Keratinocyte (primary cell): ENCODE measurements at regions not wholly inside any gene's neighbourhood (a gene's known extent, or its start where the extent isn't known, plus 50 kb on each side); places are given as distances from the start of the nearest gene placed in this dataset.
"Not testable (repeated sequence)": the region's sequence is repeated elsewhere in the genome, so short reads cannot be mapped to it uniquely, and the experiment has no call there.

Source experiments
- DNase-seq: peaks from one replicate; pipeline ENCODE4 v3.0.0-alpha.2; 2011; ENCODE audit warnings: low read depth, missing footprints, low spot score
- FAIRE-seq: peaks from 2 replicates; lab custom pipeline; 2011; peaks lifted over from hg19 to GRCh38; lab: Jason Lieb, UNC
- H2AFZ ChIP-seq: 2 replicates; pipeline ENCODE4 v1.6.0; 2012; ENCODE audit warnings: low read length, control low read depth, inconsistent platforms; ENCODE audit not compliant: control insufficient read depth
- H3K27ac ChIP-seq: 2 replicates; pipeline ENCODE4 v1.5.1; 2011; ENCODE audit warnings: low read length; ENCODE audit not compliant: control insufficient read depth, insufficient read depth
- H3K27me3 ChIP-seq: 3 replicates; pipeline ENCODE4 v1.6.0; 2011; ENCODE audit warnings: low read length; ENCODE audit not compliant: control insufficient read depth, insufficient read depth; ENCODE audit errors: extremely low read depth
- H3K36me3 ChIP-seq, 2 experiments: 2 replicates in 1 of 2; 3 replicates in 1 of 2; pipeline ENCODE4 v1.5.1; 2011; ENCODE audit warnings: low read length in 2 of 2, mild to moderate bottlenecking in 1 of 2; ENCODE audit not compliant: control insufficient read depth in 2 of 2, insufficient read depth in 2 of 2; ENCODE audit errors: extremely low read depth in 1 of 2
- H3K4me1 ChIP-seq: 3 replicates; pipeline ENCODE4 v1.5.1; 2011; ENCODE audit warnings: low read length; ENCODE audit not compliant: control insufficient read depth, insufficient read depth; ENCODE audit errors: extremely low read depth
- H3K4me2 ChIP-seq: 3 replicates; pipeline ENCODE4 v1.6.0; 2011; ENCODE audit warnings: low read depth, low read length; ENCODE audit not compliant: control insufficient read depth, insufficient read depth; ENCODE audit errors: extremely low read depth
- H3K4me3 ChIP-seq, 3 experiments: fragments of 200-600 bp in 1 of 3; sonication (generic) in 1 of 3; 2 replicates in 2 of 3; 3 replicates in 1 of 3; pipeline ENCODE4 v1.5.1; 2011 to 2016; ENCODE audit warnings: low read length in 3 of 3, mild to moderate bottlenecking in 3 of 3, control low read depth in 2 of 3, inconsistent platforms in 1 of 3, low read depth in 1 of 3, mixed read lengths in 1 of 3, mixed run types in 1 of 3, moderate library complexity in 1 of 3; ENCODE audit not compliant: control insufficient read depth in 2 of 3, insufficient read depth in 2 of 3; ENCODE audit errors: extremely low read depth in 1 of 3
- H3K79me2 ChIP-seq: 2 replicates; pipeline ENCODE4 v1.6.0; 2012; ENCODE audit warnings: low read length; ENCODE audit not compliant: control insufficient read depth, insufficient read depth
- H3K9ac ChIP-seq: 3 replicates; pipeline ENCODE4 v1.6.0; 2011; ENCODE audit warnings: low read length; ENCODE audit not compliant: control insufficient read depth, insufficient read depth; ENCODE audit errors: extremely low read depth
- H3K9me1 ChIP-seq: 3 replicates; pipeline ENCODE4 v1.6.0; 2011; ENCODE audit warnings: low read length; ENCODE audit not compliant: control insufficient read depth, insufficient read depth; ENCODE audit errors: extremely low read depth
- H3K9me3 ChIP-seq: 2 replicates; pipeline ENCODE4 v1.5.1; 2012; ENCODE audit warnings: low read depth, low read length; ENCODE audit not compliant: control insufficient read depth
- H4K20me1 ChIP-seq: 3 replicates; pipeline ENCODE4 v1.6.0; 2011; ENCODE audit warnings: low read length; ENCODE audit not compliant: control insufficient read depth, insufficient read depth; ENCODE audit errors: extremely low read depth
- EZH2 ChIP-seq: IDR thresholded peaks from one replicate; pipeline ENCODE4 v1.6.1; 2012; ENCODE audit warnings: inconsistent platforms, mild to moderate bottlenecking, low read length, moderate library complexity
- dilution Hi-C: fragments of 300-500 bp; cut with MboI; formaldehyde crosslinking; loops from one replicate; pipeline ENCODE4 v1.7.0; 2020; ENCODE audit warnings: low sequenced_read_pairs; ENCODE audit not compliant: extremely low pct_ligation_motif_present
- TF ChIP-seq, protein P1 (sequence below), 3 experiments: IDR thresholded peaks in 1 of 3; conservative IDR thresholded peaks in 1 of 3; optimal IDR thresholded peaks in 1 of 3; 2 replicates in 2 of 3; 3 replicates in 1 of 3; pipeline versions ENCODE3 to v1.5.1; 2011; ENCODE audit warnings: low read length in 3 of 3, mild to moderate bottlenecking in 3 of 3, moderate library complexity in 2 of 3, control low read depth in 1 of 3, inconsistent platforms in 1 of 3; ENCODE audit not compliant: insufficient read depth in 2 of 3; ENCODE audit errors: extremely low read depth in 1 of 3

DNA sequence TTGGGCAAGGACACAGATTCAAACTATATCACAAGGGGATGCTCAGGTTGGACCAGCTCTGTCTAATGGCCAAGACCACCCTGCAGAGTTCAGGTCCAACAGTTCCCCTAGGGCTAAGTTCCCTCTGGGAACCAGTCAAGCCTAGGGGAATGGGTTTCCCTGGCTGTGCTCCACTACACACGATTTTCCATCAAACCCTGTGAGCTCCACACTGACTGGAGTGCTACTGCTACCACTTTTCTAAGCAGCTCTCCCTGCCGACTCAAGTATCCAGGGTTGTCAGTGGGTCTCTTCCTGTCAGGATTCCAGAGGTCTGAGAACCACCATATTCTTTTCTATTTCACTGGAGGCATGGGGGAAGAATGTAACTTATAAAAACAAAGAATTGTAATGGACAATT is 280.4 kb upstream of the COL3A1 start:
- no peak overlapping the region for H3K27ac ChIP-seq
- H3K9ac ChIP-seq: no peak overlapping the region
- no peaks in the 10 kb centered on the region for H3K9me3 ChIP-seq
- H3K4me2 ChIP-seq: no peak overlapping the region
- no peak for TF ChIP-seq EZH2
- TF ChIP-seq, protein P1, sequence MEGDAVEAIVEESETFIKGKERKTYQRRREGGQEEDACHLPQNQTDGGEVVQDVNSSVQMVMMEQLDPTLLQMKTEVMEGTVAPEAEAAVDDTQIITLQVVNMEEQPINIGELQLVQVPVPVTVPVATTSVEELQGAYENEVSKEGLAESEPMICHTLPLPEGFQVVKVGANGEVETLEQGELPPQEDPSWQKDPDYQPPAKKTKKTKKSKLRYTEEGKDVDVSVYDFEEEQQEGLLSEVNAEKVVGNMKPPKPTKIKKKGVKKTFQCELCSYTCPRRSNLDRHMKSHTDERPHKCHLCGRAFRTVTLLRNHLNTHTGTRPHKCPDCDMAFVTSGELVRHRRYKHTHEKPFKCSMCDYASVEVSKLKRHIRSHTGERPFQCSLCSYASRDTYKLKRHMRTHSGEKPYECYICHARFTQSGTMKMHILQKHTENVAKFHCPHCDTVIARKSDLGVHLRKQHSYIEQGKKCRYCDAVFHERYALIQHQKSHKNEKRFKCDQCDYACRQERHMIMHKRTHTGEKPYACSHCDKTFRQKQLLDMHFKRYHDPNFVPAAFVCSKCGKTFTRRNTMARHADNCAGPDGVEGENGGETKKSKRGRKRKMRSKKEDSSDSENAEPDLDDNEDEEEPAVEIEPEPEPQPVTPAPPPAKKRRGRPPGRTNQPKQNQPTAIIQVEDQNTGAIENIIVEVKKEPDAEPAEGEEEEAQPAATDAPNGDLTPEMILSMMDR (optimal IDR thresholded peaks at IDR 0.05 in 1 of 3, IDR thresholded peaks at IDR 0.05 in 1 of 3, conservative IDR thresholded peaks at IDR 0.05 in 1 of 3; ENCODE audit: extremely low read depth in 1 of 3, insufficient read depth in 2 of 3, low read length in 3 of 3): no peak
- no peak overlapping the region for H3K4me3 ChIP-seq
- no peaks in the 10 kb centered on the region for H3K79me2 ChIP-seq
- no peaks in the 10 kb centered on the region for H4K20me1 ChIP-seq
- DNase-seq (no peak), FAIRE-seq (no peak)
- no peaks in the 10 kb centered on the region for H3K27me3 ChIP-seq
- H3K4me1 ChIP-seq: peaks cover 4% of the 10 kb centered on the region
- H2AFZ ChIP-seq: no peak overlapping the region
- H3K36me3 ChIP-seq: no peaks in the 10 kb centered on the region
- H3K9me1 ChIP-seq: no peaks in the 10 kb centered on the region
- dilution Hi-C loops: no loop called here

GRCh38 chr2:188695953-188696352 is 278.2 kb upstream of the COL3A1 start:
- Histone ChIP-seq H3K4me3 (no peak overlapping the region), H3K79me2 (no peaks in the 10 kb centered on the region), H2AFZ (no peak overlapping the region), H4K20me1 (no peaks in the 10 kb centered on the region), H3K27me3 (no peaks in the 10 kb centered on the region), H3K9me1 (no peaks in the 10 kb centered on the region), H3K4me2 (no peak overlapping the region), H3K4me1 (peaks cover 4% of the 10 kb centered on the region), H3K9ac (no peak overlapping the region), H3K36me3 (no peaks in the 10 kb centered on the region), H3K9me3 (no peaks in the 10 kb centered on the region), H3K27ac (no peak overlapping the region)
- no peak for TF ChIP-seq EZH2
- TF ChIP-seq, protein P1 (optimal IDR thresholded peaks at IDR 0.05 in 1 of 3, IDR thresholded peaks at IDR 0.05 in 1 of 3, conservative IDR thresholded peaks at IDR 0.05 in 1 of 3; ENCODE audit: extremely low read depth in 1 of 3, insufficient read depth in 2 of 3, low read length in 3 of 3): no peak
- dilution Hi-C loops: no loop called here
- no peak for DNase-seq
- FAIRE-seq: peak; percentile 23

- H3K4me3 ChIP-seq, FAIRE-seq, DNase-seq, dilution Hi-C loops, H3K4me2 ChIP-seq, H2AFZ ChIP-seq, H3K9me1 ChIP-seq, H3K36me3 ChIP-seq, H3K4me1 ChIP-seq, H3K27ac ChIP-seq, H4K20me1 ChIP-seq, H3K27me3 ChIP-seq, H3K79me2 ChIP-seq, H3K9me3 ChIP-seq, H3K9ac ChIP-seq: not testable (repeated sequence)
Observed at GRCh38 chr2:188698151-188698550, 276.0 kb upstream of the COL3A1 start.
